Renal cortical epithelial cell (primary cell): ENCODE measurements at regions not wholly inside any gene's neighbourhood (a gene's known extent, or its start where the extent isn't known, plus 50 kb on each side); places are given as distances from the start of the nearest gene placed in this dataset.
A peak's percentile ranks its signal among the peaks of the same experiment; 100 is the strongest.

ENCODE experiments used
- DNase-seq: peaks from one replicate; pipeline ENCODE4 v3.0.0-alpha.2; 2011; ENCODE audit warnings: low read depth

- DNase-seq: peak; percentile 21
Observed at GRCh38 chr9:99365233-99365980, 143.3 kb downstream of the SEC61B start.

GRCh38 chr9:99366183-99366582 lies 144.1 kb downstream of the SEC61B start:
- DNase-seq: no peak

- DNase-seq: no peak
Observed at GRCh38 chr9:99366621-99367020, 144.5 kb downstream of the SEC61B start.

GRCh38 chr9:99368341-99369326 lies 146.6 kb downstream of the SEC61B start:
- DNase-seq: peak; percentile 19

- DNase-seq: no peak
Observed at GRCh38 chr9:99369327-99369722, 147.2 kb downstream of the SEC61B start.

GRCh38 chr9:99370376-99370775 lies 148.3 kb downstream of the SEC61B start:
- DNase-seq: no peak

GRCh38 chr9:99371376-99371775 lies 149.3 kb downstream of the SEC61B start:
- no peak for DNase-seq

- DNase-seq: no peak
Observed at GRCh38 chr9:99373912-99374311, 151.8 kb downstream of the SEC61B start.

- no peak for DNase-seq
Observed at GRCh38 chr9:99374793-99375192, 152.7 kb downstream of the SEC61B start.

GRCh38 chr9:99375481-99375880 lies 153.4 kb downstream of the SEC61B start:
- no peak for DNase-seq

- no peak for DNase-seq
Observed at GRCh38 chr9:99377790-99378775, 156.0 kb downstream of the SEC61B start.

GRCh38 chr9:99383536-99383935 lies 161.5 kb downstream of the SEC61B start:
- DNase-seq: no peak

GRCh38 chr9:99385215-99385614 lies 163.1 kb downstream of the SEC61B start:
- no peak for DNase-seq

- peak; percentile 18 for DNase-seq
Observed at GRCh38 chr9:99385814-99386279, 163.8 kb downstream of the SEC61B start.

- DNase-seq: no peak
Observed at GRCh38 chr9:99387431-99387830, 165.3 kb downstream of the SEC61B start.

GRCh38 chr9:99389087-99390033 lies 167.3 kb downstream of the SEC61B start:
- DNase-seq: peak; percentile 23

- DNase-seq: no peak
Observed at GRCh38 chr9:99391937-99392594, 170.0 kb downstream of the SEC61B start.

GRCh38 chr9:99392986-99393385 lies 170.9 kb downstream of the SEC61B start:
- DNase-seq: no peak

GRCh38 chr9:99393993-99394392 lies 171.9 kb downstream of the SEC61B start:
- DNase-seq: no peak

- DNase-seq: no peak
Observed at GRCh38 chr9:99398241-99398640, 176.2 kb downstream of the SEC61B start.
